NB4 (cell line): ENCODE measurements at regions not wholly inside any gene's neighbourhood (a gene's known extent, or its start where the extent isn't known, plus 50 kb on each side); places are given as distances from the start of the nearest gene placed in this dataset.

Experiments
- DNase-seq: peaks from one replicate; pipeline ENCODE4 v3.0.0; 2010; ENCODE audit warnings: low read depth
- H3K4me3 ChIP-seq: one replicate; pipeline ENCODE4 v1.5.1; 2011; ENCODE audit warnings: mild to moderate bottlenecking, low read depth, low read length, moderate library complexity
- CTCF ChIP-seq: IDR thresholded peaks from one replicate; pipeline ENCODE4 v1.5.1; 2012; ENCODE audit warnings: low read depth, low read length
- MAX ChIP-seq: IDR thresholded peaks from 2 replicates; pipeline ENCODE4 v1.6.1; 2011; ENCODE audit warnings: low read depth, low read length
- MYC ChIP-seq: IDR thresholded peaks from 2 replicates; pipeline ENCODE4 v1.6.1; 2011; ENCODE audit warnings: low read depth, low read length
- POLR2A ChIP-seq: IDR thresholded peaks from 2 replicates; pipeline ENCODE4 v1.6.1; 2011; ENCODE audit warnings: mild to moderate bottlenecking; ENCODE audit not compliant: insufficient read length; ENCODE audit errors: extremely low read depth

DNA sequence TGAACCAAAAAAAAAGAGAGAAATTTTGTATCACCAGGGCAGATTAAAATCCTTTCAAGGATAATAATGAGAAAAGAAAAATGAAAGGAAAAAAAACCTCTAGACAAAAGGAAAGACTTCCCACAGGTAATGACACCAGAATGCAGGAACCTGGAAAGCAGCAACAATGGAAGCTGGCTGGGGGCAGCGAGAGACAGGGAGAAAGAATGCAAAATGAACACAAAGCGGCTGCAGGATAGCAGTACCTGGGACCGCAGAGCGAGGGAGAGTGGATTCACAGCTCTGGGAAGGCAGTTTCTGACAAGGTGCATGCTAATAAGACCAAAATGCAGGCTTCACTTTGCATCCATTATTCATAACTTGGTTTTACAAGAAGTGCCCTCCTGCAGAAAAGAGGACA lies 349.0 kb downstream of the SIPA1L2 start:
- no peak overlapping the region for H3K4me3 ChIP-seq
- TF ChIP-seq CTCF (no peak), MAX (no peak), MYC (no peak), POLR2A (no peak)
- DNase-seq = no peak

GRCh38 chr1:232279909-232280400 lies 350.0 kb downstream of the SIPA1L2 start:
- no peak for DNase-seq
- TF ChIP-seq MAX (no peak), MYC (no peak)
- H3K4me3 ChIP-seq = no peak overlapping the region

DNA sequence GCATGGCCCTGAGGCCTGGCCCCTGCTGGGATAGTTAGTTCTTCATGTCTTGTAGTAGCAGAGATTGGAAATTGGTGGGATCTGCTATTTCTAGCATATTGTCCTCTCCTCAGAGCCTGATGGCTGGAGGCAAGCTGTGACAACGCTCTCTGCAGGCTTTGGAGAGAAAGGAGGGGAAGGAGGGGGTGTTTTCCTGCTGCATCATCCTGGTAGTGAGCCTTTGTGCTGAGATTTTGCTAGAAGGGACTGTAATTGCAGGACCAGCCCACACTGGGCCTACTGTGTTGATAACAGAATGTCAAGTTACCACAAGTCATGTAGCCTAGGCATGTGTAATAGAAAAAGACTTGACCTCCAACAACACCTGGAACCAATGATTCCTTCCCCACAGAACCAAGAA lies 351.0 kb downstream of the SIPA1L2 start:
- H3K4me3 ChIP-seq = no peak overlapping the region
- DNase-seq = no peak

DNA sequence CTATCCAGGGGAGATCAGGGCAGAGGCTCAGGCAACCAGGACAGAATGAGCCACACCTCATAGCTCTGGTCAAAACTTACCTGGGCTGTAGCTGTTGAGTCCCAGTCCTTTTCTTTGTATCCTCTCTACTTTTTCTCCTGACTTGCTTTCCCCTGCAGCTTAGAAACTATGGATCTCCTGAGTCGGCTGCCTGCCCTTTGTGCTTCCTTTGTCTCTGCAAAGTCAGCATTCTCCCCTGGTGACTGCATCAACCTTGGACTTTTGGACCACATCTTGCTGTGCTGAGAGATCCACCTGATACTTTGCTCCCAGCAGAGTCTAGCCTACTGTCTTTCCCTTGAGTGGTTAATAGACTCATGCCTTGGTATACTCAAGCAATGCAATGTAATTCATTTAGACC lies 353.3 kb downstream of the SIPA1L2 start:
- no peak for DNase-seq
- no peak for TF ChIP-seq MYC
- TF ChIP-seq POLR2A = no peak
- no peak for TF ChIP-seq MAX
- TF ChIP-seq CTCF = no peak
- no peak overlapping the region for H3K4me3 ChIP-seq

More for the DNA sequence above, 351.0 kb downstream of the SIPA1L2 start:
- TF ChIP-seq MYC (no peak), MAX (no peak), POLR2A (no peak), CTCF (no peak)

GRCh38 chr1:232274999-232275710 lies 354.8 kb downstream of the SIPA1L2 start:
- TF ChIP-seq CTCF = no peak
- TF ChIP-seq POLR2A = no peak
- TF ChIP-seq MAX = no peak
- no peak for TF ChIP-seq MYC
- H3K4me3 ChIP-seq = no peak overlapping the region
- DNase-seq = no peak

DNA sequence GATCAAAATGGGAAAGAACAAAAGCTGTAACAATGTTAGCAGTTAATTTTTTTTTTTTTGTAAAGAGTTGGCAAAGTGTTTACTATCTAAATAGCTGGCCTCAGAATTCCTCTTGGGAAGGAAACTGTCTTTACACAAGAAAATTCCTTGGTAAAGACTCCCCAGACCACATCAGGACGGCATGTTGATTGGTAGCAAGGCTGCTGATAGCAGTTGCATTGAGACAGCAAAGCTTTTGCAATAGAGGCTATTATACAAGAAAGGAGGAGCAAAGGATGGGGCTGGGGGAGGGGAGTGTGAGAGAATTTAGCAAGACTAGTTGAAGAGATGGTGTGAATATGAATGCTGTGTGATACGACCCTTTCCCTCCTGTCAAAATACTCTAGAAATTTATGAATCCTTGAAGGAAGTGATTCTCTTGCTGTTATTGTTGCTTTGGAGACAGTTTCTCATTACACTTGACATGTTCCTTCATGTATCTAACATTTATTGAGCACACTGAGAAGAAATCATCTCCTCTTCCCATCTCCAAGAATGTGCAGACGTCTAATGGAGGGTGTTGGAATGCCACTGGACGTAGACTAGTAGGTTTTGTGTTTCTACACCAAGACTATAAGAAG lies 355.6 kb downstream of the SIPA1L2 start:
- no peak overlapping the region for H3K4me3 ChIP-seq
- peak; percentile 78 for DNase-seq
- TF ChIP-seq MYC (no peak), MAX (no peak), CTCF (no peak), POLR2A (no peak)
